GM10266 (cell line): ENCODE measurements at regions not wholly inside any gene's neighbourhood (a gene's known extent, or its start where the extent isn't known, plus 50 kb on each side); places are given as distances from the start of the nearest gene placed in this dataset.
"Not testable (repeated sequence)": the region's sequence is repeated elsewhere in the genome, so short reads cannot be mapped to it uniquely, and the experiment has no call there.

ENCODE experiments used
- DNase-seq: peaks from one replicate; pipeline ENCODE4 v3.0.0; 2012; ENCODE audit errors: extremely low spot score
- CTCF ChIP-seq: IDR thresholded peaks from 2 replicates; pipeline ENCODE4 v1.5.1; 2012; ENCODE audit warnings: mild to moderate bottlenecking, low read depth; ENCODE audit not compliant: control insufficient read depth, insufficient read depth; ENCODE audit errors: missing control alignments

GRCh38 chr4:65227628-65228027 lies 442.7 kb downstream of the EPHA5 start:
- no peak for TF ChIP-seq CTCF
- DNase-seq, result no peak

- no peak for TF ChIP-seq CTCF
- no peak for DNase-seq
These were observed 446.7 kb downstream of the EPHA5 start for GRCh38 chr4:65223601-65224000.

- not testable (repeated sequence) for DNase-seq
These were observed 447.2 kb downstream of the EPHA5 start for GRCh38 chr4:65223074-65223473.

- DNase-seq, result no peak
- TF ChIP-seq CTCF, result no peak
These were observed 453.1 kb downstream of the EPHA5 start for GRCh38 chr4:65217179-65217578.

- no peak for TF ChIP-seq CTCF
- DNase-seq, result no peak
These were observed 467.4 kb downstream of the EPHA5 start for GRCh38 chr4:65202853-65203236.

GRCh38 chr4:65202165-65202852 lies 468.0 kb downstream of the EPHA5 start:
- TF ChIP-seq CTCF, result no peak
- DNase-seq, result no peak

GRCh38 chr4:65195666-65196065 lies 474.6 kb downstream of the EPHA5 start:
- DNase-seq, result no peak
- TF ChIP-seq CTCF, result no peak

GRCh38 chr4:65195002-65195401 lies 475.3 kb downstream of the EPHA5 start:
- no peak for DNase-seq
- no peak for TF ChIP-seq CTCF
